ENCODE measurements at regions not wholly inside any gene's neighbourhood (a gene's known extent, or its start where the extent isn't known, plus 50 kb on each side); places are given as distances from the start of the nearest gene placed in this dataset.

GRCh38 chr16:65342231-65342866 is 220.5 kb upstream of the CDH11 start:
- Histone ChIP-seq H3K36me3 (no peaks in the 10 kb centered on the region), H3K4me1 (no peaks in the 10 kb centered on the region), H3K27me3 (no peaks in the 10 kb centered on the region), H3K4me3 (no peak overlapping the region), H3K9me3 (no peaks in the 10 kb centered on the region), H3K27ac (no peak overlapping the region)
- TF ChIP-seq POLR2A (IDR thresholded peaks at IDR 0.05) = no peak
- TF ChIP-seq CTCF (IDR thresholded peaks at IDR 0.05) = no peak
- no peak for DNase-seq

GRCh38 chr16:65339062-65339461 is 217.2 kb upstream of the CDH11 start:
- H3K4me1 ChIP-seq = no peaks in the 10 kb centered on the region
- no peaks in the 10 kb centered on the region for H3K36me3 ChIP-seq
- H3K9me3 ChIP-seq = no peaks in the 10 kb centered on the region
- no peak for DNase-seq
- no peak overlapping the region for H3K27ac ChIP-seq
- no peaks in the 10 kb centered on the region for H3K27me3 ChIP-seq
- H3K4me3 ChIP-seq = no peak overlapping the region
- TF ChIP-seq POLR2A (IDR thresholded peaks at IDR 0.05) (no peak), CTCF (IDR thresholded peaks at IDR 0.05) (no peak)

- TF ChIP-seq CTCF (IDR thresholded peaks at IDR 0.05) = no peak
- TF ChIP-seq POLR2A (IDR thresholded peaks at IDR 0.05) = no peak
Observed at GRCh38 chr16:65336160-65336559, 214.3 kb upstream of the CDH11 start.

GRCh38 chr16:65334081-65334480 is 212.2 kb upstream of the CDH11 start:
- H3K9me3 ChIP-seq = no peaks in the 10 kb centered on the region
- no peaks in the 10 kb centered on the region for H3K27me3 ChIP-seq
- TF ChIP-seq POLR2A (IDR thresholded peaks at IDR 0.05) = no peak
- TF ChIP-seq CTCF (IDR thresholded peaks at IDR 0.05) = no peak
- H3K4me3 ChIP-seq = no peak overlapping the region
- no peak overlapping the region for H3K27ac ChIP-seq
- H3K36me3 ChIP-seq = no peaks in the 10 kb centered on the region
- H3K4me1 ChIP-seq = no peaks in the 10 kb centered on the region
- no peak for DNase-seq

More at GRCh38 chr16:65336160-65336559, 214.3 kb upstream of the CDH11 start:
- Histone ChIP-seq H3K4me1 (no peaks in the 10 kb centered on the region), H3K27ac (no peak overlapping the region), H3K4me3 (no peak overlapping the region), H3K36me3 (no peaks in the 10 kb centered on the region), H3K27me3 (no peaks in the 10 kb centered on the region), H3K9me3 (no peaks in the 10 kb centered on the region)
- no peak for DNase-seq

GRCh38 chr16:65333283-65333682 is 211.4 kb upstream of the CDH11 start:
- H3K4me1 ChIP-seq = no peaks in the 10 kb centered on the region
- no peak for TF ChIP-seq CTCF (IDR thresholded peaks at IDR 0.05)
- TF ChIP-seq POLR2A (IDR thresholded peaks at IDR 0.05) = no peak
- H3K9me3 ChIP-seq = no peaks in the 10 kb centered on the region
- H3K27me3 ChIP-seq = no peaks in the 10 kb centered on the region
- no peaks in the 10 kb centered on the region for H3K36me3 ChIP-seq
- H3K27ac ChIP-seq = no peak overlapping the region
- no peak for DNase-seq
- H3K4me3 ChIP-seq = no peak overlapping the region

- Histone ChIP-seq H3K4me3 (no peak overlapping the region), H3K27me3 (no peaks in the 10 kb centered on the region), H3K36me3 (no peaks in the 10 kb centered on the region), H3K4me1 (no peaks in the 10 kb centered on the region), H3K27ac (no peak overlapping the region), H3K9me3 (no peaks in the 10 kb centered on the region)
- DNase-seq = no peak
- TF ChIP-seq CTCF (IDR thresholded peaks at IDR 0.05) = no peak
- TF ChIP-seq POLR2A (IDR thresholded peaks at IDR 0.05) = no peak
Observed at GRCh38 chr16:65327346-65327745, 205.5 kb upstream of the CDH11 start.

Data from Peyer's patch (tissue), 4 donors.